CD4-positive, alpha-beta T cell treated with Interferon alpha-2 for 1 hour (primary cell): ENCODE measurements at regions not wholly inside any gene's neighbourhood (a gene's known extent, or its start where the extent isn't known, plus 50 kb on each side); places are given as distances from the start of the nearest gene placed in this dataset.

Experiments
- DNase-seq, 2 donors: peaks; one replicate each; pipeline ENCODE4 v3.0.0-alpha.2; 2020 to 2022

DNA sequence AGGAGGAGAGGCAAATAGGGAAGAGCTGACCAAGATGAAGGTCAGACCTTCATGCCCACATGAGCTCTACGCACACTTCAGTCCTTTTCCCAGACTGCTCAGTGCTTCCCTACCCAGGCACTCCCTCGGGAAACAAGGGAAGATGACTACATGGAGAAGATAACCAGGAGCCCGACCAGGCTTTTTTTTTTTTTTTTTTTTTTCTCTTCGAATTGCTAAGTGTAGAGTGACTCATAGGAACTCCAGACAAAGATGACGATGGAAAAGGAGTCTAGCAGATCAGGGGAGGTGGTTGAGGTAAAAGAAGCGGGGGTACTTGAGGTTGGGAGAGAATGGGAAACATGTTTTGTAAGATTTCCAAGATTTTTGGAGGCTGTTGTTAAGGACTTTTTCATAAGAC is 526.1 kb downstream of the BNC2 start:
- DNase-seq = no peak

DNA sequence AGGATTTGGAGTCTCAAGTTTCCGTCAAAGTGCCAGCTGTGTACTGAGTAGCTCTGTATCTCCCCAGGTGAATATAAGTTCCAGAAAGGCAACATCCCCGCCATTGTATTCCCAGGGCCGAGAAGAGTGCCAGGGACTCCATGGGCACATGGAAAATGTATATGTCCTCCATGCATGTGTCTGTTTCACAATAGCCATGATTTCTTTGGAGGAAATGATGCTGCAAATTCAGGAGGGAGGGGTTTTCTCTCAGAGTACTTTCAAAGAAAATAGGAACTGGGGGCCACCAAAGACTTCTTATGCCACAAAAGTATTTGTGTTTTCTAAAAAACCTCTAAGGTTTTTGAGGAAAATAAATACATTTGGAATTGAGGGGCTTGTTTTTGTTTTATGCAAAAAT is 524.6 kb downstream of the BNC2 start:
- DNase-seq = no peak

DNA sequence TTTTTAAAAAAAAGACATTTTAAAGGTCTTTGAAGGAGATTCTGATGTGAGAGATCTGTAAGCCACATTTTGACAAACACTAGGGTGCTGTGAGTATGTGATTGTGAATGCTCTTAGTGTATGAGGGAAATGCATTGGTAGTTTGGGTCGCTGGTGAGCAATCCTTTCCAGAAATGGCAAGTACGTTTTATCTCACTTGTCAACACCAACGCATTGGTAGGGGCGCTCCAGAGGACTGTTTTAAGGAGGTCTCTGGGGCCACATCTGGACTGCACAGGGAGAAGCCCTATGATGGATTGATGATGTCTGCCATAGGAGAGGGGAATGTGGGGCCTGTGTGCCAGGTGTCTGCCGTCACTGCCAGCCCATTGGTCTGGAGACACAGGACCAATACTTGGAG is 522.6 kb downstream of the BNC2 start:
- DNase-seq = no peak

DNA sequence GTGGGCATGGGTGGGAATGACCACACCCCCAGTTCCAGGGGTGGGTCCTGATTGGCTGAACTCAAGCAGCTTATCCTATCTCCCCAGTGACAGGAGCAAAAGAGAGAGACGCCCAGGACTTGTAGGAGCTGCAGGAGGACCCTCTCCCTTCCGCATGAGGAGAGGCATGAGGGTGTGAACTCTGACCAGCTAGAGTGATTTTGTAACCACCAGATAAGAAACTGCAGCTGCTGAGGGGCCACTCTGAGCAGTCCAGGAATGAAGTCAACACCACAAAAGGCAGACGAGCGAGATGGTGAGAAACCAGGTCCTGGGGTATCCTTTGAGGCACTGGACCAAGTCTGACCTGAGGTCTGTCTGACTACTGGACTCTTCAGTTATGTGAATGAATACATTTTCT is 521.9 kb downstream of the BNC2 start:
- DNase-seq = no peak

DNA sequence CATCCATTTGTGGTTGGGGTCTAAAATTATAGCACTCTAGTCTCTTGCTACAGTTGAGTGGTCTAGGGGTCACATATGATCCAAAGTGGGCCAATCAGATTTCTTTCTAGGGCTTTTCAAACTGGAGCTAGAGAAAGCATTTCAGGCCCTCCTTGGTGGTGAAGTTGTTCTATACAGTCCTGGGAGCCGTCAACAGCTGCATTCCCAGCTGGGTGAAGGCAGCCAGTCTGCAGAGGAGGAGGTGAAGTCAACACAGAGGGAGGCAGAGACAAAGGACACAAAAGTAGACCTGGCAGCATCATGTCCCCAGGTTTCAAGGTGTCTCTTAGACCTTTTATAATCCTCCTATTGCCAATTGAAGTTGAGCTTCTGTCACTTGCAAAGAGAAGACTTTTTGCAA is 518.2 kb downstream of the BNC2 start:
- no peak for DNase-seq

DNA sequence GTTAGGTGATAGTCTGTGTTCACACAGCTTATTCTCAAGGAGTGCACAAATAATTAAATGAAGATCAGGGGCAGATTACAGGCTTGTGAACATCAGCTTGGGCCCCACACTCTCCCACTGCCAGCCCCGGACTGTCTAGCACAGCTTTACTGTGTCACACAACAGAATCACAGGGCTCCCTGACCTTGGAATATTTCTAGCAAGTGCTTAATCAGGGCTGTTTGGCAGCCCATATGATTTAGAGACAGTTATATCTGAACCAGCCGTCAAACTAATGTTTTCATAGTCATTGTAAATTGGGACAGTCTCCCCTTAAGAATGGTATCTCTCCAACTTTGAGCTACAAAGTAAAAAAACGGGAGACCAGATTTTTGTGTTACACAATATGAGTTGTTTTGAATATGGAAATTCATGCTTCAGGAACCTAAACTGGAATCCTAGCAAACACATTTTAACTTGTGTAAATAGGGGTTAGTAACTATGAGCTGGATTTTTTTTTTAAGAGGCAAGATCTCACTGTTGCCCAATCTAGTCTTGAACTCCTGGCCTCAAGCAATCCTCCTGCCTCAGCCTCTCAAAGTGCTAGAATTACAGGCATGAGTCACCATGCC is 517.6 kb downstream of the BNC2 start:
- no peak for DNase-seq

DNA sequence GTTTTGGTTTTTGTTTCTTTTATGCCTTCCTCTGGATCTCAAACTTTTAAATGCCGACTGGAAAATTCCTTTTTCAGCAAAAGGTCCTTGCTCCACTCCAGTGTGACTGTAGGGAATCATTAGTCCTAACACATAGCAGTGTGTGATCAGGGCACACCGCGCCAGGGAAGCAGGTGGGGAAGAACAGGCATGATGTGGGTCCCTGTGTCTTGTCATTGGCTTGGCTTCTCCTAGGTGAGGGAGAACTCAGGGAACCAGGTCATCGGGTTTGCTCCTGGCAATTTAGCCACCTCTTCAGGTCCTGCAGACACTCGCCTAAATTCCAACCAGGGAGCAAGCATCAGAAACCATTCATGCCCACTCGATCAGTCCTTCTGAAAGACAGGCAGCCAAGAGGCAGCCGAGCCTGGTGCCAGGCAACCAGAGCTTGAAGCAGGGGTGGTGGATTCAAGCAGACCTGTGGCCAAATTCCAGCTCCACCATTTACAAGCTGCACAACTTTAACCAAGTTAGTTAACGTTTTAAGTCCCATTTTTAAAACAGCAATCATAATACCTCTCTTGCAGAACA is 514.2 kb downstream of the BNC2 start:
- no peak for DNase-seq

DNA sequence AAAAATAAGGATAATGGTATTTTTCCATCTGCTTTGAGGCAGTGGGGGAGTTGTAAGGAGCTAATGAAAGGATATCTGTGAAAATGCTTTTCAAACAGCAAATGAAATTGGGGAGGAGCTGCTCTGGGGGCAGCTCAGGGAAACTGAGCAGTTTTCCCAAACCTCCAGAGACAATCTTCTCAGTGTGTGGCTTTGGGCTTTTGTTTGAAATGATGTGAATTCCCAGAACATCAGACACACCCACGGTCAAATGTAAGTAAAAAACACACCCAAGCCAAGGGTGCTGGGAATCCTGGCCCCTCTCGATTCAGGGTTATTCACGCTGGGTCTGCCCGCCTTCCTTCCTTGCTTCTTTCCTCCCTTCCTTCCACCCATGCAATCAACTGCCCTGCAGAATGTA is 512.6 kb downstream of the BNC2 start:
- no peak for DNase-seq

DNA sequence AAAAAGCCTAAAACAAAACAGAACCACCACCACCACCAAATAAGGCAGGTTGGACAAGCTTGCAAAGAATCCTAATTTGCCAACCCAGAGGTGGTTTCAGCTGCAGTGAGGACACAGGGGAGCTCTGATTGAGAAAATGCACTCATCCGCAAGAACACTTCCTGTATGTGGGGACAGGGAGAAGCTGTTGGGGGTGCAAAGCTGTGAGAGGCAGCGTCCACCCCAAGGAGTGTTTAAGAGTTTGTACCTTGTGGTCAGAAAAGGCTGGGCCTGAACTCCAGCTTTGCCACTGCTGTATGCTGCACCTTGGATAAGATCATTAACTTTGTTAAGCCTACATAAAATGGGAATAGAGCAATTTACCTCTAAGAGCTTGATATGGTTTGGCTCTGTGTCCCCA is 511.7 kb downstream of the BNC2 start:
- no peak for DNase-seq
